Medulla oblongata (tissue), 1 donor: ENCODE measurements at regions not wholly inside any gene's neighbourhood (a gene's known extent, or its start where the extent isn't known, plus 50 kb on each side); places are given as distances from the start of the nearest gene placed in this dataset.

Experiments
- DNase-seq: peaks from one replicate; pipeline ENCODE4 v3.0.0-alpha.2; 2015; ENCODE audit errors: extremely low spot score

- no peak for DNase-seq
These were observed 243.1 kb upstream of the ADGRB3 start for GRCh38 chr6:68391953-68392352.

GRCh38 chr6:68372991-68373390, 262.1 kb upstream of the ADGRB3 start:
- DNase-seq = no peak

GRCh38 chr6:68368845-68369244, 266.2 kb upstream of the ADGRB3 start:
- DNase-seq = no peak

GRCh38 chr6:68364271-68364805, 270.7 kb upstream of the ADGRB3 start:
- DNase-seq = no peak

GRCh38 chr6:68343901-68344300, 291.2 kb upstream of the ADGRB3 start:
- DNase-seq = peak; percentile 81

- DNase-seq = no peak
These were observed 292.8 kb upstream of the ADGRB3 start for GRCh38 chr6:68342286-68342685.

GRCh38 chr6:68339488-68340131, 295.5 kb upstream of the ADGRB3 start:
- DNase-seq = no peak

GRCh38 chr6:68333442-68333841, 301.6 kb upstream of the ADGRB3 start:
- DNase-seq = peak; percentile 38

GRCh38 chr6:68328156-68328555, 306.9 kb upstream of the ADGRB3 start:
- no peak for DNase-seq

- DNase-seq = no peak
These were observed 308.3 kb upstream of the ADGRB3 start for GRCh38 chr6:68326762-68327161.

GRCh38 chr6:68317366-68317765, 317.7 kb upstream of the ADGRB3 start:
- DNase-seq = no peak

GRCh38 chr6:68313911-68314310, 321.2 kb upstream of the ADGRB3 start:
- DNase-seq = no peak

- no peak for DNase-seq
These were observed 327.8 kb upstream of the ADGRB3 start for GRCh38 chr6:68307301-68307700.

- DNase-seq = no peak
These were observed 339.0 kb upstream of the ADGRB3 start for GRCh38 chr6:68296126-68296525.

GRCh38 chr6:68282646-68283045, 352.4 kb upstream of the ADGRB3 start:
- DNase-seq = no peak

- no peak for DNase-seq
These were observed 355.1 kb upstream of the ADGRB3 start for GRCh38 chr6:68279793-68280557.

- no peak for DNase-seq
These were observed 361.8 kb upstream of the ADGRB3 start for GRCh38 chr6:68273297-68273696.

GRCh38 chr6:68256391-68256790, 378.7 kb upstream of the ADGRB3 start:
- no peak for DNase-seq

GRCh38 chr6:68252632-68253031, 382.4 kb upstream of the ADGRB3 start:
- no peak for DNase-seq

GRCh38 chr6:68247782-68248181, 387.3 kb upstream of the ADGRB3 start:
- DNase-seq = no peak

- no peak for DNase-seq
These were observed 394.4 kb upstream of the ADGRB3 start for GRCh38 chr6:68240726-68241125.

- DNase-seq = no peak
These were observed 396.0 kb upstream of the ADGRB3 start for GRCh38 chr6:68239034-68239433.

- no peak for DNase-seq
These were observed 396.9 kb upstream of the ADGRB3 start for GRCh38 chr6:68238097-68238601.
